Uterus (tissue), 2 donors: ENCODE measurements at regions not wholly inside any gene's neighbourhood (a gene's known extent, or its start where the extent isn't known, plus 50 kb on each side); places are given as distances from the start of the nearest gene placed in this dataset.

Source experiments
- CTCF ChIP-seq, 4 experiments: fragments of 200-600 bp in 2 of 4; fragments of 450-650 bp in 2 of 4; sonication (generic) in 2 of 4; IDR thresholded peaks; one replicate each; pipeline ENCODE4 v1.5.1; 2016 to 2019; ENCODE audit warnings: antibody characterized with exemption in 4 of 4, mild to moderate bottlenecking in 2 of 4, moderate library complexity in 1 of 4
- POLR2A ChIP-seq, 2 donors: fragments of 450-650 bp; IDR thresholded peaks; one replicate each; pipeline ENCODE4 v1.6.1; 2016; ENCODE audit warnings: antibody characterized with exemption in 2 of 2, mild to moderate bottlenecking in 1 of 2, moderate library complexity in 1 of 2

GRCh38 chr21:17388226-17388625 lies 124.6 kb upstream of the CXADR start:
- TF ChIP-seq CTCF (IDR thresholded peaks at IDR 0.05) (no peak), POLR2A (IDR thresholded peaks at IDR 0.05) (no peak)
